GM21737 (cell line): ENCODE measurements at regions not wholly inside any gene's neighbourhood (a gene's known extent, or its start where the extent isn't known, plus 50 kb on each side); places are given as distances from the start of the nearest gene placed in this dataset.
"Not testable (repeated sequence)": the region's sequence is repeated elsewhere in the genome, so short reads cannot be mapped to it uniquely, and the experiment has no call there.

Experiments used
- ATAC-seq: cut with Tn5 transposase; IDR thresholded peaks from one replicate; pipeline ENCODE4 v1.9.1; 2021; ENCODE audit warnings: mild to moderate bottlenecking, moderate library complexity; ENCODE audit not compliant: unreplicated experiment

DNA sequence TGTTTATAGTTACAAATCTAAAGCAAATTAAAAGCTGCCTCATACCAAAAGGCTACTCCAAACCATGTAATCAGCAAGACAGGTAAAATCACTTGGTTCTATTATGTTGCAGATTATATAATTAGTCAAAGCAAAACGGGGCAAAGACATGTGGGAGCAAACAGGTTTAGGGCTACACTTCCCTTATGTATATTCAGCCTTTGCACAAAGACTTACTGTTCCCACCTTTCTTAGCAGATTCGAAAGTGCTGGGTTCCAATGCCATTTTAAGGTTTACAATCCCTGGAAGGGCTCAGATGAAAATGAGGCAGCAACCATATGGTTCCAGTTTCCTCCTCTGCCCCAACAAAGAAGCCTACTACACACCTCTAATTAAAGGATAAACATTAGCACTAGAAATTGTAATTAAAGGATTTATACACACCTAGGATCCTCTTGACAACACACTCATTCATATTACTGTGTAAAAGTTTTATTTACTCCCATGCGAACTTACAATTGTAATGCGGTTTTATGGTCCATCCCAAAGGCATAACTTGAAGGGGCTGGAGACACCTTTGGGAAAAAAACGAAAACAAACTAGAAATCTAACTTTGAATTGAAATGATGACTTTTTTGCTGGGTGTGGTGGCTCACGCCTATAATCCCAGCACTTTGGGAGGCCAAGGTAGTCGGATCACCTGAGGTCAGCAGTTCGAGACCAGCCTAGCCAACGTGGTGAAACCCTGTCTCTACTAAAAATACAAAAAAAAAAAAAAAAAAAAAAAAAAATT is 117.3 kb upstream of the PKN2 start:
- ATAC-seq = no peak

DNA sequence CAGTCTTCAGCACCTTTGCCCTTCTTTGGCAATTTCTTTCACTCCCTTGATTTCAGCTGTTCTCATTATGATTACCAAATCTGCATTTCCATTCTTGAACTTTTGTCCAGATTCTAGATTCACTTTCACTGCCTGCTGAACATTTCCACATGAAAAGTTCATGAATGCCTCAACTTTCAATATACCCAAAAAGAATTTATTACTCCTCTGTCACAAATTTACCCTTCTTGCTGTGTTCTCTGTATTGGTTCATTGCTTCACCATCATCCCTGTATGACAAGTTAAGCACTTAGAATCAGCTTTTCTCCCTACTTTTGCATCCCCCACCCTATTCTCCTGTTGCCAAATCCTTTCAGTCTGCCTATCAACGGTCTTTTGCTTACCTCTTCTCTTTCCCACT is 112.6 kb upstream of the PKN2 start:
- ATAC-seq = no peak

DNA sequence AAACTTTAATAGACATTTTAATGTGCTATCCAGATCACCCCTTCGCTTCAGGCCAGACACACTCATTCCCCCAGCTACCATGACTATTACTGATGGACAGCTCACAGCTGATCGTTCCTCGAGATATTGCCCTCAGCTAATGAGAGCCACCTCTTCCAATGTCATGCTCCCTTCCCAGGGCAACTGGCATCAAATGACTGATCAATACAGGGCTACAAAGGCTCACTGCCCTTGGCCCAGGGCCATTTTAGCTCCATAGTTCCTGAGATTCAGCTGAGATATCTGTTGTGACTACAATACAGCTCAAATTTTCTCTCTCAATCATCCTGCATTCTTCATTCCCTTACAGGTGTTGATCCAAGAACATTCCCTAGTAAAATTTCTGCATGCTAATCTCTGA is 104.5 kb upstream of the PKN2 start:
- ATAC-seq = no peak

DNA sequence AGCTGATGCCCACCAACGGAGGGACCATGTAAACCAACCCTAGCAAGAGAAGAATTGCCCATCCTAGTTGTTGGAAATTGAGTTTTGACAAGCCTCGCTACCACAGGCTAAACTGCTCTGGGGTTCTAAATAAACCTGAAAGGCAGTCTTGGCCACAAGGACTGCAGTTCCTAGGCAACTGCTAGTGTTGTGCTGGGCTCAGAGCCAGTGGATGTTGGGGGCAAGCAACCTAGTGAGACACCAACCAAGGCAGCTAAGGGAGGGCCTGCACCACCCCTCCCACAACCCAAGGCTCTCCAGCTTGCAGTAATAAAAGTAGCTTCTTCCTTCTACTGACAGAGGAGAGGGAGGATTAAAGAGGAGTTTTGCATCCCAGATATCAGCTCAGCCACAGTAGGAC is 102.4 kb upstream of the PKN2 start:
- ATAC-seq = no peak

DNA sequence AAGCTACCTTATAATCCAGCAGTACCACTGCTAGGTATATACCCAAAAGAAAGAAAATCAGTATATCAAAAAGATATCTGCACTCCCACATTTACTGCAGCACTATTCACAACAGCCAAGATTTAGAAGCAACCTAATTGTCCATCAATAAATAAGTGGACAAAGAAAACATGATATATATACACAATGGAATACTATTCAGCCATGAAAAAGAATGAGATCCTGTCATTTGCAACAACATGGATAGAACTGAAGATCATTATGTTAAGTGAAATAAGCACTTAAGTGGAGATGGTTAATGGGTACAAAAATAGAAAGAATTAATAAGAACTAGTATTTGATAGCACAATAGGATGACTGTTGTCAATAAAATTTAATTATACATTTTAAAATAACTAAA is 90.7 kb upstream of the PKN2 start:
- ATAC-seq = no peak

DNA sequence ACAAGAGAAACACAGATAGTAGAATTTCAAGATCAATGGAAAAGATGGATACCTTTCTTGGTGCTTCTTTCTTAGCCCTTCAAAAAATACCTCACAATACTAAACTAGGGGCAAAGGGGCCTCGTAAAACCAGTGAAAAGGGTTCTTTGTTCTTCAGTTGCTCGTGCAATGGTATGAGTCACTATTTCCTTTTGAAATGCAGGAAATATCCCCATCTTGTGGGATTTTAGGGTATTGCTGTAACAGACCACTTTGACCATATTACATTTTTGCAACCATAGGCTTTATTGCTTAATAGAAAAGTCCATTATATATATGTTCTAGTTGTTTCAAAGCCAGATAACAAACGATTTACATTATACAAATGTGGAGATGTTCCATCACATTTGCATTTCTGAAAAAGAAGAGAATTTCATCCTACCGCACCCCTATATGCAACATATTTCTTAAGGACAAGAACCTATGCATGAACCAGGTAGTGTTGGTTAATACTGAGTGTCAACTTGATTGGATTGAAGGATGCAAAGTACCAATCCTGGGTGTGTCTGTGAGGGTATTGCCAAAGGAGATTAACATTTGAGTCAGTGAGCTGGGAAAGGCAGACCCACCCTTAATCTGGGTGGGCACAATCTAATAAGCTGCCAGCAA is 88.6 kb upstream of the PKN2 start:
- no peak for ATAC-seq

DNA sequence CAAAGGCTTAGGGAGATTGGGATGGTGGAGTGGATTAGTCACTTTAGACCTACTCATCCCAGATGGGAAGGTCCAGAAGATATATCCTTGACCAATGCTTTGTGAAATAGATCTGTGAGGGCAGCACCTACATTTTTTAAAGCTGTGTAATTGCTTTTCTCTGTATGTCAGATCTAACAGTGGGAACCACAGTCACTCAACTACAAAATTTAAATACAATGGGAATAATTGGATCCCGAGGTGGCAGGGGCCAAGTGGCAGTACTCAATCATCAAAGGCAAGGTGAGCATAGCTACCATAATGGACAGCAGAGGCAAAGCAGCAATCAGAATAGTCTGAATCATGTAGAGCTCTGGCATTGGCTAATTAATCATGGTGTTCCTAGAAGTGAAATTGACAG is 86.1 kb upstream of the PKN2 start:
- not testable (repeated sequence) for ATAC-seq

DNA sequence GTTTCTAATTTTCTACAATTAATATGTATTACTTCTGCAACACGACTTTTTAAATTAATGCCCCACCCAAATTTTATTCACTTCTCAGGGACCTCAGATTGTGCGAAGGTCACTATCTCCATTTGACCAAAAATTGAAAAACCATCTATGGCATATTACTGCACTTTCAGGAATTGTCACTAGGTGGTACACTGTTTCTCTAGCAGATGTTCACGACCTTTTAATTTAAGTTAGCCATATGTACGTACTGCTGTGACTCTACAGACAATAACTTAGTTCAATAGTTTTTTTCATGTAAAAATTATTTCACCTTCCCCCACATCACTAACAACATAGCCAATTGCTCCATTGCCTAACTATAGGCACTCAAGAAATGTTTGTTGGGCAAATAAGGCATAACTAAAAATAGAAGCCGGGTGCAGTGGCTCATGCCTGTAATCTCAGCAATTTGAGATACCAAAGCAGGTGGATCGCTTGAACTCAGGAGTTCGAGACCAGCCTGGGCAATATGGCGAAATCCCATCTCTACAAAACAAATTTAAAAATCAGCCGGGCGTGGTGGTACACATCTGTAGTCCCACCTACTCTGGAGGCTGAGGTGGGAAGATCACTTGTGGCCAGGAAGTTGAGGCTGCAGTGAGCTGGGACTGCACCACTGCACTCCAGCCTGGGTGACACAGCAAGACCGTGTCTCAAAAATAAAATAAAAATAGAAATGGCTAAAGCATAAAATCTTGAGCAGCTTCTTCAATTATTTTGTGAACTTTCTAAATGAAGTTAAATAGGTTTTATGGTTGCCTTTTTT is 75.7 kb upstream of the PKN2 start:
- ATAC-seq = no peak

DNA sequence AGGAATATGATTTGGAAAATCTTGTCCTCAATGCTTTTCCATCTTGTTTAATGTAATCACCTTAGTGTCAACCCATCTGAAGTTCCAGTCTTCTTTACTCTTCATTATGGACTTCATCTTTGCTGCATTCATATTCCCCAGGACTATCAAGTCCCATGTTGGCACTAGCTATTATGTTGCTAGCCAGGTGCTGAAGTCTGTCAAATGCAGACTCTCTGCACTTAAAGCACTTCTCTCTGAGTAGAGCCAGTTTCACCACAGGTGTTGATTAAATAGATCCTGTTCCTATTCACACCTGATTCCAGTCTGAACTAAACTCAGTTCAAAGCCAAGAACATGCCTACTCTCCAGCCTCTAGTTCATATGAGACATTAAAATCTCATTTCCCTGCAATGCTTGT is 75.0 kb upstream of the PKN2 start:
- ATAC-seq = no peak

DNA sequence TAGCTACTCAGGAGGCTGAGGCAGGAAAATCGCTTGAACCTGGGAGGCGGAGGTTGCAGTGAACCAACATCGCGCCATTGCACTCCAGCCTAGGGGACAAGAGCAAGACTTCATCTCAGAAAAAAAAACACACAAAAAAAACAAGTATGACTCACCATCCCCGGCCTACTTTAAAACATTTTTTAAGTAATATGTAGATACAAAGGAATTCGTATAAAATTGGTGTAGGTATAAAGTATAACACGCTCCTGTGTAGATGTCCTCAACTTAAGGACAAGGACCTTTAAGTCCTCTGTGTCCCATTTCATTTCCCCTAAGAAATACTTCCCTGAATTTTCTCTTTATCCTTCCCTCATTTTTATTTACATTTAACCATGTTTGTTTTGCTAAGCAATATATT is 73.4 kb upstream of the PKN2 start:
- ATAC-seq = no peak

DNA sequence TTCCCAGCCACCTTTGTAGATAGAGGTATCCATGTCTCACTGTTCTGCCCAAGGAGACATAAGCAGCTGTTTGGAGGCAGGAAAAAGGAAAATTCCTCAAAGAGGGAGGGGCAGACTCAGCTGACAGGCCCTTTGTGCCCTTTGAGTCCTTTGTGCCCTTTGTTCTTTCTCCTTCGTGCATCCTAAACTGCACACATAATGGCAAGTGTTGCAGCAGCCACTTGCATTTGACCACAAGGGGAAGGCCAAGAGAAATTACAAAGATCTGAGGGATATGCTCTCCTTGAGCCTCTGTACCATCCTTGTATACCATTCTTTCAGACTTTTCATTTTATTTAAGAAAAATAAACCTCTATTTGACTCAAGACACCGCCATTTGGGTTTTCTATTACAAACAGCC is 71.8 kb upstream of the PKN2 start:
- no peak for ATAC-seq

DNA sequence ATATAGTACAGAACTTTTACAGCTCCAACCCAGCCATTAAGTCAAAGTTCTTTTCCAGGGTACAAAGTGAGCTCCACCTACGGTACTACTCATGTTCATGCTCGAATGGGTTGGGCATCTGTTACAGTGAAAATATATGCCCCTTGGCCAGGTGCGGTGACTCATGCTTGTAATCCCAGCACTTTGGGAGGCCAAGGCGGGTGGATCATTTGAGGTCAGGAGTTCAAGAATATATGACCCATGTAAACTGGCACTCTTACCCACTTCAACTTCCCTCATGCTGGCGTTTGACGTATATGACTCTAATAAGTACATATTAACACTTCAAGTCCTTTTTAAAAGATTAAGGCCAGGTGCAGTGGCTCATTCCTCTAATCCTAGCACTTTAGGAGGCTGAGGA is 71.3 kb upstream of the PKN2 start:
- no peak for ATAC-seq

DNA sequence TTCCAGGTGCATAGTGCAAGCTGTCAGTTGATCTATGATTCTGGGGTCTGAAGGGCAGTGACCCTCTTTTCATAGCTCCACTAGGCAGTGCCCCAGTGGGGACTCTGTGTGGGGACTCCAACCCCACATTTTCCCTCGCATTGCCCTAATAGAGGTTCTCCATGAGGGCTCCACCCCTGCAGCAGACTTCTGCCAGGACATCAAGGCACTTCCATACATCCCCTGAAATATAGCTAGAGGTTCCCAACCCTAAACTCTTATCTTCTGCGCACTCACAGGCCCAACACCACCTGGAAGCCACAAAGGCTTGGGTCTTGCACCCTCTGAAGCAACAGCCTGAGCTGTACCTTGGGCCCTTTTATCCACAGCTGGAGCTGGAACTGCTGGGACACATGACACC is 65.7 kb upstream of the PKN2 start:
- no peak for ATAC-seq

DNA sequence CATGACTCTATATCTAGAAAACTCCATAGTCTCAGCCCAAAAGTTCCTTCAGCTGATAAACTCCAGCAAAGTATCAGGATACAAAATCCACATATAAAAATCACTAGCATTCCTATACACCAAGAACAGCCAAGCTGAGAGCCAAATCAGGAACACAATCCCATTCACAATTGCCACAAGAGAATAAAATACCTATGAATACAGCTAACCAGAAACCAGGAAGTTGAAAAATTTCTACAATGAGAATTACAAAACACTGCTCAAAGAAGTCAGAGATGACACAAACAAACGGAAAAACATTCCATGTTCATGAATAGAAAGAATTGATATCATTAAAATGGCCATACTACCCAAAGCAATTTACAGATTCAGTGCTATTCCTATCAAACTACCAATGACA is 61.0 kb upstream of the PKN2 start:
- not testable (repeated sequence) for ATAC-seq
